Hepatocyte (in vitro differentiated cells): ENCODE measurements at regions not wholly inside any gene's neighbourhood (a gene's known extent, or its start where the extent isn't known, plus 50 kb on each side); places are given as distances from the start of the nearest gene placed in this dataset.

Experiments
- DNase-seq: peaks from one replicate; pipeline ENCODE4 v3.0.0-alpha.2; 2016; ENCODE audit warnings: low spot score
- H2AFZ ChIP-seq: fragments of 200-600 bp; sonication (generic); 2 replicates; pipeline ENCODE4 v1.6.0; 2016; ENCODE audit warnings: antibody characterized with exemption, mild to moderate bottlenecking
- H3K27ac ChIP-seq: fragments of 200-600 bp; sonication (generic); 2 replicates; pipeline ENCODE4 v1.5.1; 2016; ENCODE audit warnings: mild to moderate bottlenecking
- H3K27me3 ChIP-seq: fragments of 200-600 bp; sonication (generic); 2 replicates; pipeline ENCODE4 v1.6.1; 2016
- H3K36me3 ChIP-seq: fragments of 200-600 bp; sonication (generic); replicated peaks from 2 replicates; pipeline ENCODE4 v1.5.1; 2016; ENCODE audit warnings: low read depth; ENCODE audit not compliant: insufficient read depth
- H3K4me1 ChIP-seq: fragments of 200-600 bp; sonication (generic); 2 replicates; pipeline ENCODE4 v1.5.1; 2016; ENCODE audit warnings: mild to moderate bottlenecking, moderate library complexity; ENCODE audit not compliant: insufficient read depth
- H3K4me2 ChIP-seq: fragments of 200-600 bp; sonication (generic); 2 replicates; pipeline ENCODE4 v1.6.0; 2016
- H3K4me3 ChIP-seq: fragments of 200-600 bp; sonication (generic); 2 replicates; pipeline ENCODE4 v1.5.1; 2016; ENCODE audit warnings: mild to moderate bottlenecking
- H3K79me2 ChIP-seq: fragments of 200-600 bp; sonication (generic); 2 replicates; pipeline ENCODE4 v1.6.0; 2017; ENCODE audit warnings: mild to moderate bottlenecking
- H3K9me2 ChIP-seq: fragments of 200-600 bp; sonication (generic); replicated peaks from 2 replicates; pipeline ENCODE4 v1.6.0; 2017; ENCODE audit warnings: mild to moderate bottlenecking; ENCODE audit not compliant: insufficient read depth
- H3K9me3 ChIP-seq: fragments of 200-600 bp; sonication (generic); 2 replicates; pipeline ENCODE4 v1.5.1; 2016; ENCODE audit warnings: low read depth, mild to moderate bottlenecking
- H4K20me1 ChIP-seq: fragments of 200-600 bp; sonication (generic); 2 replicates; pipeline ENCODE4 v1.6.0; 2016; ENCODE audit warnings: mild to moderate bottlenecking; ENCODE audit not compliant: insufficient read depth, poor library complexity, severe bottlenecking
- CTCF ChIP-seq: fragments of 200-600 bp; sonication (generic); IDR thresholded peaks from 2 replicates; pipeline ENCODE4 v1.5.1; 2016; ENCODE audit warnings: antibody characterized with exemption, mild to moderate bottlenecking; ENCODE audit not compliant: poor library complexity
- EZH2 ChIP-seq: fragments of 200-600 bp; sonication (generic); IDR thresholded peaks from 2 replicates; pipeline ENCODE4 v1.6.1; 2016; ENCODE audit warnings: antibody characterized with exemption, mild to moderate bottlenecking, borderline replicate concordance
- EZH2phosphoT487 ChIP-seq: fragments of 200-600 bp; sonication (generic); IDR thresholded peaks from one replicate; pipeline ENCODE4 v1.6.1; 2018; ENCODE audit warnings: antibody characterized with exemption, mild to moderate bottlenecking, low read depth, moderate library complexity; ENCODE audit not compliant: unreplicated experiment, severe bottlenecking
- WGBS: methylation state at CpG from one replicate; pipeline ENCODE4 v1.1.6; 2016; ENCODE audit warnings: low lambda C conversion rate; ENCODE audit errors: missing lambda C conversion rate; 5-methylcytosine and 5-hydroxymethylcytosine counted together

- no peaks in the 10 kb centered on the region for H4K20me1 ChIP-seq
- no peaks in the 10 kb centered on the region for H3K9me3 ChIP-seq
- no peak for DNase-seq
- 57% methylated on average over 9 of the region's 15 CpGs for WGBS
- no peaks in the 10 kb centered on the region for H3K9me2 ChIP-seq
- peaks cover 32% of the 10 kb centered on the region for H3K27me3 ChIP-seq
- TF ChIP-seq CTCF, result no peak
- TF ChIP-seq EZH2phosphoT487, result no peak
- TF ChIP-seq EZH2, result no peak
- H3K27ac ChIP-seq, result no peak overlapping the region
- no peaks in the 10 kb centered on the region for H3K79me2 ChIP-seq
- H3K4me3 ChIP-seq, result no peak overlapping the region
- H2AFZ ChIP-seq, result no peak overlapping the region
- no peak overlapping the region for H3K4me2 ChIP-seq
- H3K4me1 ChIP-seq, result no peaks in the 10 kb centered on the region
- H3K36me3 ChIP-seq, result no peaks in the 10 kb centered on the region
These were observed 94.3 kb upstream of the BHLHE23 start for GRCh38 chr20:63100926-63101699.

GRCh38 chr20:63100174-63100925 is 93.6 kb upstream of the BHLHE23 start:
- 51% methylated on average over 11 of the region's 14 CpGs for WGBS
- peaks cover 32% of the 10 kb centered on the region for H3K27me3 ChIP-seq

GRCh38 chr20:63099456-63100173 is 92.9 kb upstream of the BHLHE23 start:
- Histone ChIP-seq H3K4me2 (no peak overlapping the region), H3K9me3 (no peaks in the 10 kb centered on the region), H3K27me3 (peaks cover 34% of the 10 kb centered on the region), H3K4me3 (no peak overlapping the region), H3K79me2 (no peaks in the 10 kb centered on the region), H3K36me3 (no peaks in the 10 kb centered on the region), H3K9me2 (no peaks in the 10 kb centered on the region), H3K4me1 (no peaks in the 10 kb centered on the region), H3K27ac (no peak overlapping the region), H2AFZ (no peak overlapping the region), H4K20me1 (no peaks in the 10 kb centered on the region)
- no peak for DNase-seq
- no peak for TF ChIP-seq EZH2
- no peak for TF ChIP-seq EZH2phosphoT487
- TF ChIP-seq CTCF, result no peak
- 57% methylated on average over 21 of the region's 22 CpGs for WGBS

More at GRCh38 chr20:63100174-63100925, 93.6 kb upstream of the BHLHE23 start:
- H3K4me3 ChIP-seq, result no peak overlapping the region
- TF ChIP-seq EZH2phosphoT487 (no peak), EZH2 (no peak), CTCF (no peak)
- H3K9me3 ChIP-seq, result no peaks in the 10 kb centered on the region
- no peak overlapping the region for H2AFZ ChIP-seq
- H3K4me1 ChIP-seq, result no peaks in the 10 kb centered on the region
- H3K9me2 ChIP-seq, result no peaks in the 10 kb centered on the region
- no peak overlapping the region for H3K27ac ChIP-seq
- no peaks in the 10 kb centered on the region for H3K36me3 ChIP-seq
- no peak overlapping the region for H3K4me2 ChIP-seq
- no peaks in the 10 kb centered on the region for H3K79me2 ChIP-seq
- DNase-seq, result no peak
- H4K20me1 ChIP-seq, result no peaks in the 10 kb centered on the region
